ENCODE measurements at regions not wholly inside any gene's neighbourhood (a gene's known extent, or its start where the extent isn't known, plus 50 kb on each side); places are given as distances from the start of the nearest gene placed in this dataset.

- no peak for DNase-seq
- no peaks in the 10 kb centered on the region for H3K36me3 Mint-ChIP-seq
- H3K4me1 Mint-ChIP-seq: no peaks in the 10 kb centered on the region
- no peak overlapping the region for H3K4me3 Mint-ChIP-seq
- H3K27me3 Mint-ChIP-seq (ENCODE audit: low read depth in 3 of 3): no peaks in the 10 kb centered on the region
- peaks cover 2 to 38% (median 18%) of the 10 kb centered on the region in 6 donors for H3K9me3 Mint-ChIP-seq
- H3K27ac Mint-ChIP-seq: no peak overlapping the region
These were observed 125.0 kb upstream of the PEX5L start for GRCh38 chr3:180161770-180162169.

- no peak overlapping the region for H3K4me3 Mint-ChIP-seq
- H3K27ac Mint-ChIP-seq: no peak overlapping the region
- H3K9me3 Mint-ChIP-seq: peaks cover 2 to 20% (median 9%) of the 10 kb centered on the region in 6 donors
- no peaks in the 10 kb centered on the region for H3K4me1 Mint-ChIP-seq
- H3K36me3 Mint-ChIP-seq: no peaks in the 10 kb centered on the region
- no peak for DNase-seq
- H3K27me3 Mint-ChIP-seq (ENCODE audit: low read depth in 3 of 3): no peaks in the 10 kb centered on the region
These were observed 138.8 kb upstream of the PEX5L start for GRCh38 chr3:180175572-180175971.

GRCh38 chr3:180176059-180176458 lies 139.3 kb upstream of the PEX5L start:
- peaks cover 3 to 24% (median 9%) of the 10 kb centered on the region in 6 donors for H3K9me3 Mint-ChIP-seq
- no peaks in the 10 kb centered on the region for H3K27me3 Mint-ChIP-seq (ENCODE audit: low read depth in 3 of 3)
- H3K4me3 Mint-ChIP-seq: no peak overlapping the region
- H3K27ac Mint-ChIP-seq: no peak overlapping the region
- no peak for DNase-seq
- no peaks in the 10 kb centered on the region for H3K4me1 Mint-ChIP-seq
- no peaks in the 10 kb centered on the region for H3K36me3 Mint-ChIP-seq

GRCh38 chr3:180177255-180177654 lies 140.5 kb upstream of the PEX5L start:
- Mint-ChIP-seq H3K36me3 (no peaks in the 10 kb centered on the region), H3K27ac (no peak overlapping the region), H3K27me3 (ENCODE audit: low read depth in 3 of 3) (no peaks in the 10 kb centered on the region), H3K4me3 (no peak overlapping the region), H3K9me3 (peaks cover 3 to 24% (median 7%) of the 10 kb centered on the region in 6 donors), H3K4me1 (no peaks in the 10 kb centered on the region)
- no peak for DNase-seq

GRCh38 chr3:180179562-180179961 lies 142.8 kb upstream of the PEX5L start:
- Mint-ChIP-seq H3K27ac (no peak overlapping the region), H3K36me3 (no peaks in the 10 kb centered on the region), H3K27me3 (ENCODE audit: low read depth in 3 of 3) (peaks cover 0 to 3% (median 0%) of the 10 kb centered on the region in 3 donors), H3K4me1 (no peaks in the 10 kb centered on the region), H3K4me3 (no peak overlapping the region), H3K9me3 (peaks cover 0 to 29% (median 5%) of the 10 kb centered on the region in 6 donors)
- DNase-seq: no peak

- Mint-ChIP-seq H3K27ac (no peak overlapping the region), H3K4me3 (no peak overlapping the region), H3K27me3 (ENCODE audit: low read depth in 3 of 3) (peaks cover 0 to 3% (median 0%) of the 10 kb centered on the region in 3 donors), H3K36me3 (no peaks in the 10 kb centered on the region), H3K9me3 (peaks cover 2 to 24% (median 4%) of the 10 kb centered on the region in 6 donors), H3K4me1 (no peaks in the 10 kb centered on the region)
- no peak for DNase-seq
These were observed 144.1 kb upstream of the PEX5L start for GRCh38 chr3:180180795-180181194.

- Mint-ChIP-seq H3K27ac (no peak overlapping the region), H3K4me3 (no peak overlapping the region), H3K36me3 (no peaks in the 10 kb centered on the region), H3K9me3 (peaks cover 2 to 18% (median 4%) of the 10 kb centered on the region in 6 donors), H3K27me3 (ENCODE audit: low read depth in 3 of 3) (peaks cover 0 to 3% (median 0%) of the 10 kb centered on the region in 3 donors), H3K4me1 (no peaks in the 10 kb centered on the region)
- DNase-seq: no peak
These were observed 144.7 kb upstream of the PEX5L start for GRCh38 chr3:180181387-180181786.

GRCh38 chr3:180183346-180183745 lies 146.6 kb upstream of the PEX5L start:
- Mint-ChIP-seq H3K4me1 (no peaks in the 10 kb centered on the region), H3K4me3 (no peak overlapping the region), H3K36me3 (no peaks in the 10 kb centered on the region), H3K27me3 (ENCODE audit: low read depth in 3 of 3) (peaks cover 0 to 3% (median 0%) of the 10 kb centered on the region in 3 donors), H3K27ac (no peak overlapping the region), H3K9me3 (peaks cover 0 to 15% (median 5%) of the 10 kb centered on the region in 6 donors)
- DNase-seq: no peak

- peaks cover 0 to 23% (median 7%) of the 10 kb centered on the region in 6 donors for H3K9me3 Mint-ChIP-seq
These were observed 148.1 kb upstream of the PEX5L start for GRCh38 chr3:180184816-180185215.

GRCh38 chr3:180185650-180186049 lies 148.9 kb upstream of the PEX5L start:
- no peak for DNase-seq
- peaks cover 0 to 22% (median 7%) of the 10 kb centered on the region in 6 donors for H3K9me3 Mint-ChIP-seq
- no peaks in the 10 kb centered on the region for H3K4me1 Mint-ChIP-seq
- H3K27me3 Mint-ChIP-seq (ENCODE audit: low read depth in 3 of 3): peaks cover 0 to 3% (median 0%) of the 10 kb centered on the region in 3 donors
- no peaks in the 10 kb centered on the region for H3K36me3 Mint-ChIP-seq
- no peak overlapping the region for H3K27ac Mint-ChIP-seq
- no peak overlapping the region for H3K4me3 Mint-ChIP-seq

More at GRCh38 chr3:180184816-180185215, 148.1 kb upstream of the PEX5L start:
- H3K27ac Mint-ChIP-seq: no peak overlapping the region
- DNase-seq: no peak
- no peaks in the 10 kb centered on the region for H3K4me1 Mint-ChIP-seq
- no peak overlapping the region for H3K4me3 Mint-ChIP-seq
- no peaks in the 10 kb centered on the region for H3K36me3 Mint-ChIP-seq
- peaks cover 0 to 3% (median 0%) of the 10 kb centered on the region in 3 donors for H3K27me3 Mint-ChIP-seq (ENCODE audit: low read depth in 3 of 3)

GRCh38 chr3:180188512-180189309 lies 152.0 kb upstream of the PEX5L start:
- Mint-ChIP-seq H3K4me1 (no peaks in the 10 kb centered on the region), H3K4me3 (no peak overlapping the region), H3K36me3 (no peaks in the 10 kb centered on the region), H3K27ac (no peak overlapping the region), H3K9me3 (peaks cover under 1 to 13% (median 6%) of the 10 kb centered on the region in 6 donors), H3K27me3 (ENCODE audit: low read depth in 3 of 3) (peaks cover 0 to 4% (median 0%) of the 10 kb centered on the region in 3 donors)
- no peak for DNase-seq

- Mint-ChIP-seq H3K27me3 (ENCODE audit: low read depth in 3 of 3) (peaks cover 0 to 3% (median 0%) of the 10 kb centered on the region in 3 donors), H3K4me1 (no peaks in the 10 kb centered on the region), H3K27ac (no peak overlapping the region), H3K9me3 (peaks cover 3 to 11% (median 6%) of the 10 kb centered on the region in 6 donors), H3K4me3 (no peak overlapping the region), H3K36me3 (no peaks in the 10 kb centered on the region)
- no peak for DNase-seq
These were observed 152.5 kb upstream of the PEX5L start for GRCh38 chr3:180189310-180189648.

- no peak for DNase-seq
- Mint-ChIP-seq H3K9me3 (peaks cover 2 to 20% (median 6%) of the 10 kb centered on the region in 6 donors), H3K4me1 (no peaks in the 10 kb centered on the region), H3K36me3 (no peaks in the 10 kb centered on the region), H3K4me3 (no peak overlapping the region), H3K27me3 (ENCODE audit: low read depth in 3 of 3) (no peaks in the 10 kb centered on the region), H3K27ac (no peak overlapping the region)
These were observed 159.9 kb upstream of the PEX5L start for GRCh38 chr3:180196658-180197057.

GRCh38 chr3:180199417-180199995 lies 162.8 kb upstream of the PEX5L start:
- DNase-seq: no peak
- no peak overlapping the region for H3K27ac Mint-ChIP-seq
- peaks cover 0 to 2% (median 0%) of the 10 kb centered on the region in 3 donors for H3K27me3 Mint-ChIP-seq (ENCODE audit: low read depth in 3 of 3)
- no peak overlapping the region for H3K4me3 Mint-ChIP-seq
- peaks cover 0 to 21% (median 6%) of the 10 kb centered on the region in 6 donors for H3K9me3 Mint-ChIP-seq
- no peaks in the 10 kb centered on the region for H3K4me1 Mint-ChIP-seq
- H3K36me3 Mint-ChIP-seq: no peaks in the 10 kb centered on the region
